GM23338 (cell line): ENCODE measurements at regions not wholly inside any gene's neighbourhood (a gene's known extent, or its start where the extent isn't known, plus 50 kb on each side); places are given as distances from the start of the nearest gene placed in this dataset.

ENCODE experiments used
- ATAC-seq: fragments of 200-7000 bp; cut with Tn5 transposase; 3 replicates; pipeline ENCODE4 v1.9.1; 2020
- DNase-seq: peaks from one replicate; pipeline ENCODE4 v3.0.0-alpha.2; 2015; ENCODE audit warnings: low spot score
- H2AFZ ChIP-seq: fragments of 200-600 bp; sonication (generic); 2 replicates; pipeline ENCODE4 v1.8.0; 2016; ENCODE audit warnings: antibody characterized with exemption, mild to moderate bottlenecking, moderate library complexity
- H3F3A ChIP-seq: fragments of 200-600 bp; sonication (generic); replicated peaks from 2 replicates; pipeline ENCODE4 v1.8.0; 2017; ENCODE audit warnings: antibody characterized with exemption, mixed run types, low read depth
- H3K27ac ChIP-seq: fragments of 200-600 bp; sonication (generic); 2 replicates; pipeline ENCODE4 v1.6.1; 2016; ENCODE audit warnings: low read depth
- H3K27me3 ChIP-seq: fragments of 200-600 bp; sonication (generic); 2 replicates; pipeline ENCODE4 v1.8.0; 2016; ENCODE audit warnings: mild to moderate bottlenecking, mixed run types, moderate library complexity; ENCODE audit not compliant: insufficient read depth
- H3K36me3 ChIP-seq: fragments of 200-600 bp; sonication (generic); 2 replicates; pipeline ENCODE4 v1.8.0; 2016; ENCODE audit warnings: mild to moderate bottlenecking; ENCODE audit not compliant: insufficient read depth
- H3K4me1 ChIP-seq: fragments of 200-600 bp; sonication (generic); 2 replicates; pipeline ENCODE4 v1.8.0; 2016; ENCODE audit warnings: mild to moderate bottlenecking, moderate library complexity; ENCODE audit not compliant: insufficient read depth
- H3K4me2 ChIP-seq: fragments of 200-600 bp; sonication (generic); 2 replicates; pipeline ENCODE4 v1.7.1; 2017; ENCODE audit warnings: mixed run types
- H3K4me3 ChIP-seq: fragments of 200-600 bp; sonication (generic); 2 replicates; pipeline ENCODE4 v1.6.1; 2016; ENCODE audit warnings: mixed run types
- H3K79me2 ChIP-seq: fragments of 200-600 bp; sonication (generic); replicated peaks from 2 replicates; pipeline ENCODE4 v1.8.0; 2017; ENCODE audit warnings: mild to moderate bottlenecking; ENCODE audit not compliant: insufficient read depth
- H3K9me2 ChIP-seq: fragments of 200-600 bp; sonication (generic); 2 replicates; pipeline ENCODE4 v1.8.0; 2017; ENCODE audit not compliant: insufficient read depth
- H4K20me1 ChIP-seq: fragments of 200-600 bp; sonication (generic); replicated peaks from 2 replicates; pipeline ENCODE4 v1.8.0; 2017; ENCODE audit warnings: mild to moderate bottlenecking; ENCODE audit not compliant: insufficient read depth
- H3K27ac Mint-ChIP-seq: 2 replicates; pipeline ENCODE4 v1.8.0; 2020; ENCODE audit warnings: inconsistent platforms, mild to moderate bottlenecking, moderate library complexity, mixed read lengths
- H3K27me3 Mint-ChIP-seq: 3 replicates; pipeline ENCODE4 v1.8.0; 2022; ENCODE audit warnings: low read depth, mild to moderate bottlenecking, moderate library complexity, mixed read lengths, inconsistent platforms; ENCODE audit not compliant: insufficient read depth, poor library complexity
- H3K36me3 Mint-ChIP-seq: 3 replicates; pipeline ENCODE4 v1.8.0; 2021; ENCODE audit warnings: low read depth, mild to moderate bottlenecking, inconsistent platforms, moderate library complexity, mixed read lengths
- H3K4me1 Mint-ChIP-seq: 3 replicates; pipeline ENCODE4 v1.8.0; 2020; ENCODE audit warnings: mild to moderate bottlenecking, inconsistent platforms, mixed read lengths
- H3K4me3 Mint-ChIP-seq: 3 replicates; pipeline ENCODE4 v1.8.0; 2021; ENCODE audit warnings: moderate library complexity, mild to moderate bottlenecking, inconsistent platforms, mixed read lengths
- H3K9me3 Mint-ChIP-seq: 3 replicates; pipeline ENCODE4 v1.8.0; 2020; ENCODE audit warnings: moderate library complexity, mild to moderate bottlenecking, inconsistent platforms, mixed read lengths
- CREB1 ChIP-seq: fragments of 250-450 bp; sonication (Bioruptor Pico); IDR thresholded peaks from 2 replicates; pipeline ENCODE4 v1.5.0; 2020; ENCODE audit warnings: low read depth, mild to moderate bottlenecking, moderate library complexity
- EZH2phosphoT487 ChIP-seq: fragments of 200-600 bp; sonication (generic); IDR thresholded peaks from one replicate; pipeline ENCODE4 v1.8.1; 2018; ENCODE audit warnings: antibody characterized with exemption; ENCODE audit not compliant: unreplicated experiment
- JUNB ChIP-seq: IDR thresholded peaks from one replicate; pipeline ENCODE4 v1.6.1; 2016; ENCODE audit warnings: antibody characterized with exemption; ENCODE audit not compliant: unreplicated experiment
- POLR2AphosphoS5 ChIP-seq: IDR thresholded peaks from 2 replicates; pipeline ENCODE4 v1.6.1; 2016; ENCODE audit warnings: antibody characterized with exemption, low read depth
- STAT1 ChIP-seq: IDR thresholded peaks from one replicate; pipeline ENCODE4 v1.6.1; 2016; ENCODE audit warnings: antibody characterized with exemption; ENCODE audit not compliant: unreplicated experiment
- ZNF331 ChIP-seq: fragments of 250-450 bp; sonication (Bioruptor Pico); IDR thresholded peaks from 2 replicates; pipeline ENCODE4 v1.5.0; 2020; ENCODE audit warnings: low read depth, mild to moderate bottlenecking, moderate library complexity
- TF ChIP-seq, protein P1 (sequence below): IDR thresholded peaks from one replicate; pipeline ENCODE4 v1.6.1; 2018; ENCODE audit warnings: antibody characterized with exemption; ENCODE audit not compliant: unreplicated experiment
- TF ChIP-seq, protein P2 (sequence below), 2 experiments: fragments of 200-600 bp in 1 of 2; sonication (generic) in 1 of 2; conservative IDR thresholded peaks; 2 replicates each; pipeline versions ENCODE4 v1.5.1 to v1.6.1; 2016 to 2017; ENCODE audit warnings: antibody characterized with exemption in 2 of 2, low read depth in 2 of 2, mild to moderate bottlenecking in 2 of 2, moderate library complexity in 1 of 2

DNA sequence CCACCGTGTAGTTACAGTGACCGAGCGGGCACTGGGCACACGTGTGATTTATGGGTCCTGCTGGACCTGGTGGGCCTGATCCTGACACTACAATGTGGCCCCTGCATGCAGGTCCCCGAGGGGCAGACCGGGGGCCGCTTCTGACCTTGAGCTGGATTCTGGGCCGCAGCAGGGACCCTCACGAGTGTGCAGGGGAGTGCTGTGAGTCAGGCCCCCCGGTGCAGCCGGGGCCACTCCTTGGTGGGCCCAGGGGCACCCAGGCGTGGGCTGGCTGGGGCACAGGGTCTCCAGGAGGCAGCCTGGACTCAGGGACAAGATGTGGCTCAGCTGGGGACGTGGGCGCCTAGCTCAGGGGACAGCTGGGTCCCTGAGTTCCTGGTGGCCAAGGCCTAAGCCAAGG, 77.5 kb upstream of the TTC34 start:
- TF ChIP-seq, protein P1, sequence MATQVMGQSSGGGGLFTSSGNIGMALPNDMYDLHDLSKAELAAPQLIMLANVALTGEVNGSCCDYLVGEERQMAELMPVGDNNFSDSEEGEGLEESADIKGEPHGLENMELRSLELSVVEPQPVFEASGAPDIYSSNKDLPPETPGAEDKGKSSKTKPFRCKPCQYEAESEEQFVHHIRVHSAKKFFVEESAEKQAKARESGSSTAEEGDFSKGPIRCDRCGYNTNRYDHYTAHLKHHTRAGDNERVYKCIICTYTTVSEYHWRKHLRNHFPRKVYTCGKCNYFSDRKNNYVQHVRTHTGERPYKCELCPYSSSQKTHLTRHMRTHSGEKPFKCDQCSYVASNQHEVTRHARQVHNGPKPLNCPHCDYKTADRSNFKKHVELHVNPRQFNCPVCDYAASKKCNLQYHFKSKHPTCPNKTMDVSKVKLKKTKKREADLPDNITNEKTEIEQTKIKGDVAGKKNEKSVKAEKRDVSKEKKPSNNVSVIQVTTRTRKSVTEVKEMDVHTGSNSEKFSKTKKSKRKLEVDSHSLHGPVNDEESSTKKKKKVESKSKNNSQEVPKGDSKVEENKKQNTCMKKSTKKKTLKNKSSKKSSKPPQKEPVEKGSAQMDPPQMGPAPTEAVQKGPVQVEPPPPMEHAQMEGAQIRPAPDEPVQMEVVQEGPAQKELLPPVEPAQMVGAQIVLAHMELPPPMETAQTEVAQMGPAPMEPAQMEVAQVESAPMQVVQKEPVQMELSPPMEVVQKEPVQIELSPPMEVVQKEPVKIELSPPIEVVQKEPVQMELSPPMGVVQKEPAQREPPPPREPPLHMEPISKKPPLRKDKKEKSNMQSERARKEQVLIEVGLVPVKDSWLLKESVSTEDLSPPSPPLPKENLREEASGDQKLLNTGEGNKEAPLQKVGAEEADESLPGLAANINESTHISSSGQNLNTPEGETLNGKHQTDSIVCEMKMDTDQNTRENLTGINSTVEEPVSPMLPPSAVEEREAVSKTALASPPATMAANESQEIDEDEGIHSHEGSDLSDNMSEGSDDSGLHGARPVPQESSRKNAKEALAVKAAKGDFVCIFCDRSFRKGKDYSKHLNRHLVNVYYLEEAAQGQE, result no peak
- TF ChIP-seq JUNB, result no peak
- TF ChIP-seq, protein P2, sequence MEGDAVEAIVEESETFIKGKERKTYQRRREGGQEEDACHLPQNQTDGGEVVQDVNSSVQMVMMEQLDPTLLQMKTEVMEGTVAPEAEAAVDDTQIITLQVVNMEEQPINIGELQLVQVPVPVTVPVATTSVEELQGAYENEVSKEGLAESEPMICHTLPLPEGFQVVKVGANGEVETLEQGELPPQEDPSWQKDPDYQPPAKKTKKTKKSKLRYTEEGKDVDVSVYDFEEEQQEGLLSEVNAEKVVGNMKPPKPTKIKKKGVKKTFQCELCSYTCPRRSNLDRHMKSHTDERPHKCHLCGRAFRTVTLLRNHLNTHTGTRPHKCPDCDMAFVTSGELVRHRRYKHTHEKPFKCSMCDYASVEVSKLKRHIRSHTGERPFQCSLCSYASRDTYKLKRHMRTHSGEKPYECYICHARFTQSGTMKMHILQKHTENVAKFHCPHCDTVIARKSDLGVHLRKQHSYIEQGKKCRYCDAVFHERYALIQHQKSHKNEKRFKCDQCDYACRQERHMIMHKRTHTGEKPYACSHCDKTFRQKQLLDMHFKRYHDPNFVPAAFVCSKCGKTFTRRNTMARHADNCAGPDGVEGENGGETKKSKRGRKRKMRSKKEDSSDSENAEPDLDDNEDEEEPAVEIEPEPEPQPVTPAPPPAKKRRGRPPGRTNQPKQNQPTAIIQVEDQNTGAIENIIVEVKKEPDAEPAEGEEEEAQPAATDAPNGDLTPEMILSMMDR (conservative IDR thresholded peaks at IDR 0.05; ENCODE audit: low read depth in 2 of 2), result no peak
- no peak for TF ChIP-seq POLR2AphosphoS5
- no peak for TF ChIP-seq STAT1
- TF ChIP-seq EZH2phosphoT487, result no peak
- TF ChIP-seq CREB1, result no peak
- no peak for TF ChIP-seq ZNF331 (CRISPR knock-in tag)
- H3K36me3 ChIP-seq, result no peaks in the 10 kb centered on the region
- Mint-ChIP-seq H3K9me3 (peaks cover 63% of the 10 kb centered on the region), H3K36me3 (peaks cover 7% of the 10 kb centered on the region; the same call in 2 of the 3 replicates), H3K4me3 (no peak overlapping the region), H3K27me3 (peaks cover 10% of the 10 kb centered on the region), H3K27ac (no peak overlapping the region), H3K4me1 (no peaks in the 10 kb centered on the region)
- no peaks in the 10 kb centered on the region for H3K9me2 ChIP-seq
- no peak for ATAC-seq
- H3K27ac ChIP-seq, result no peak overlapping the region
- no peak overlapping the region for H2AFZ ChIP-seq
- H3K4me3 ChIP-seq, result no peak overlapping the region
- DNase-seq, result no peak
- H3K4me2 ChIP-seq, result no peak overlapping the region
- H3K79me2 ChIP-seq, result no peaks in the 10 kb centered on the region
- H4K20me1 ChIP-seq, result no peaks in the 10 kb centered on the region
- H3F3A ChIP-seq, result no peaks in the 10 kb centered on the region
- H3K4me1 ChIP-seq, result no peaks in the 10 kb centered on the region
- no peaks in the 10 kb centered on the region for H3K27me3 ChIP-seq

DNA sequence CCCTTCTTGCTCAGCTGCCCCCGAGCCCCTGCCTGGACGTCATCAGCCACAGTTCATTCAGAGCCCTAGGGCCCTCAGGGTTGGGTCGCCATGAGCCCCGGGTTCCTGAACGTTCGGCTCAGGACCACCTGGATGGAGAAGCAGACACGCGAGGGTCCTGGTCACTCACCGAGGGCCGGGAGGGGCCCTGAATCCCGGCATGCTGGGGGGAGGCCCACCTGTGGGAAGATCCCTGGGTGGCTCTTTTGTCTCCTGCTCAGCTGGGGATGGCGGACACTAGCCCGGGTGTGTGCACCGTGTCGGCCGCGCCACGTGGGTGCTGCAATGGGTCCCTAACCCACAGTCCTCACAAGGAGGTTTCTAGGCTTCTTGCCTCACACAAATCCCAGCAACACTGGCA, 78.1 kb upstream of the TTC34 start:
- Mint-ChIP-seq H3K9me3 (peaks cover 63% of the 10 kb centered on the region), H3K27me3 (peaks cover 14% of the 10 kb centered on the region), H3K36me3 (peaks cover 5% of the 10 kb centered on the region; the same call in 2 of the 3 replicates), H3K4me1 (no peaks in the 10 kb centered on the region), H3K27ac (no peak overlapping the region), H3K4me3 (no peak overlapping the region)
- Histone ChIP-seq H3K4me1 (no peaks in the 10 kb centered on the region), H3K36me3 (no peaks in the 10 kb centered on the region), H2AFZ (no peak overlapping the region), H3F3A (no peaks in the 10 kb centered on the region), H3K4me2 (no peak overlapping the region), H3K27me3 (no peaks in the 10 kb centered on the region), H3K79me2 (no peaks in the 10 kb centered on the region), H3K27ac (no peak overlapping the region), H3K9me2 (no peaks in the 10 kb centered on the region), H3K4me3 (no peak overlapping the region), H4K20me1 (no peaks in the 10 kb centered on the region)
- ATAC-seq (no peak), DNase-seq (no peak)
- no peak for TF ChIP-seq JUNB
- TF ChIP-seq, protein P2 (conservative IDR thresholded peaks at IDR 0.05; ENCODE audit: low read depth in 2 of 2), result no peak
- no peak for TF ChIP-seq ZNF331 (CRISPR knock-in tag)
